Lower lobe of right lung (tissue), 2 donors: ENCODE measurements at regions not wholly inside any gene's neighbourhood (a gene's known extent, or its start where the extent isn't known, plus 50 kb on each side); places are given as distances from the start of the nearest gene placed in this dataset.

ENCODE experiments used
- ATAC-seq, 2 donors: fragments of 200-7000 bp; cut with Tn5 transposase; one replicate each; pipeline ENCODE4 v1.9.1; 2020 to 2022; ENCODE audit warnings: mild to moderate bottlenecking in 2 of 2, moderate library complexity in 2 of 2
- DNase-seq: peaks from one replicate; pipeline ENCODE4 v3.0.0-alpha.2; 2020
- H3K27ac ChIP-seq: fragments of 200-600 bp; one replicate; pipeline ENCODE4 v1.8.0; 2022
- H3K27me3 ChIP-seq: fragments of 200-600 bp; one replicate; pipeline ENCODE4 v1.8.0; 2022; ENCODE audit warnings: low read depth
- H3K36me3 ChIP-seq: fragments of 200-600 bp; one replicate; pipeline ENCODE4 v1.8.0; 2022; ENCODE audit warnings: mild to moderate bottlenecking
- H3K4me1 ChIP-seq: fragments of 200-600 bp; one replicate; pipeline ENCODE4 v1.8.0; 2022
- H3K4me3 ChIP-seq: fragments of 200-600 bp; one replicate; pipeline ENCODE4 v1.8.0; 2022; ENCODE audit warnings: mild to moderate bottlenecking
- H3K9me3 ChIP-seq: fragments of 200-600 bp; one replicate; pipeline ENCODE4 v1.8.0; 2022
- CTCF ChIP-seq: fragments of 200-600 bp; IDR thresholded peaks from one replicate; pipeline ENCODE4 v1.8.0; 2022; ENCODE audit warnings: antibody characterized with exemption, mild to moderate bottlenecking
- intact Hi-C: fragments of 100-400 bp; cut with DNase I; formaldehyde crosslinking; loops from one replicate; pipeline ENCODE4 v1.11.0; 2022
- donor health status: DM: no; HTN: yes; CAD: no; lungs with severe emphysema.

GRCh38 chr9:13786711-13787110, 507.2 kb upstream of the MPDZ start:
- TF ChIP-seq CTCF, result no peak
- ATAC-seq, result no peak
- H3K4me3 ChIP-seq, result no peak overlapping the region

GRCh38 chr9:13786131-13786530, 506.6 kb upstream of the MPDZ start:
- TF ChIP-seq CTCF, result no peak
- Histone ChIP-seq H3K4me1 (peaks cover 6% of the 10 kb centered on the region), H3K27me3 (no peaks in the 10 kb centered on the region), H3K27ac (no peak overlapping the region), H3K4me3 (no peak overlapping the region), H3K36me3 (no peaks in the 10 kb centered on the region), H3K9me3 (no peaks in the 10 kb centered on the region)
- DNase-seq, result peak; percentile 45
- peak in 1 of 2 donors; percentile 51 for ATAC-seq
- intact Hi-C loops, result no loop called here

More at GRCh38 chr9:13786711-13787110, 507.2 kb upstream of the MPDZ start:
- Histone ChIP-seq H3K27me3 (no peaks in the 10 kb centered on the region), H3K27ac (peak overlapping the region; percentile 60), H3K4me1 (peaks cover 6% of the 10 kb centered on the region), H3K36me3 (no peaks in the 10 kb centered on the region), H3K9me3 (no peaks in the 10 kb centered on the region)
- intact Hi-C loops, result no loop called here
- DNase-seq, result no peak

- Histone ChIP-seq H3K36me3 (no peaks in the 10 kb centered on the region), H3K9me3 (no peaks in the 10 kb centered on the region), H3K27me3 (no peaks in the 10 kb centered on the region), H3K27ac (no peak overlapping the region), H3K4me1 (no peaks in the 10 kb centered on the region), H3K4me3 (no peak overlapping the region)
- ATAC-seq (no peak), DNase-seq (no peak)
- intact Hi-C loops, result no loop called here
- no peak for TF ChIP-seq CTCF
These were observed 499.6 kb upstream of the MPDZ start for GRCh38 chr9:13779106-13779505.

- ATAC-seq (no peak), DNase-seq (no peak)
- no peaks in the 10 kb centered on the region for H3K9me3 ChIP-seq
- no peak for TF ChIP-seq CTCF
- no peak overlapping the region for H3K4me3 ChIP-seq
- no peaks in the 10 kb centered on the region for H3K36me3 ChIP-seq
- intact Hi-C loops, result no loop called here
- H3K27ac ChIP-seq, result no peak overlapping the region
- no peaks in the 10 kb centered on the region for H3K27me3 ChIP-seq
- H3K4me1 ChIP-seq, result no peaks in the 10 kb centered on the region
These were observed 499.1 kb upstream of the MPDZ start for GRCh38 chr9:13778631-13779030.

- ATAC-seq (no peak), DNase-seq (no peak)
- intact Hi-C loops, result no loop called here
- Histone ChIP-seq H3K36me3 (no peaks in the 10 kb centered on the region), H3K9me3 (no peaks in the 10 kb centered on the region), H3K4me3 (no peak overlapping the region), H3K27ac (no peak overlapping the region), H3K4me1 (no peaks in the 10 kb centered on the region), H3K27me3 (no peaks in the 10 kb centered on the region)
- TF ChIP-seq CTCF, result no peak
These were observed 491.5 kb upstream of the MPDZ start for GRCh38 chr9:13770956-13771355.

- Histone ChIP-seq H3K4me3 (no peak overlapping the region), H3K36me3 (no peaks in the 10 kb centered on the region), H3K27ac (no peak overlapping the region), H3K27me3 (no peaks in the 10 kb centered on the region), H3K9me3 (no peaks in the 10 kb centered on the region), H3K4me1 (no peaks in the 10 kb centered on the region)
- intact Hi-C loops, result no loop called here
- ATAC-seq, result no peak
- no peak for TF ChIP-seq CTCF
- no peak for DNase-seq
These were observed 490.1 kb upstream of the MPDZ start for GRCh38 chr9:13769641-13770040.
